H1 (cell line): ENCODE measurements at regions not wholly inside any gene's neighbourhood (a gene's known extent, or its start where the extent isn't known, plus 50 kb on each side); places are given as distances from the start of the nearest gene placed in this dataset.

Source experiments
- CTCF ChIP-seq, 3 experiments: IDR thresholded peaks; 1 replicate in 2 of 3; 2 replicates in 1 of 3; pipeline versions ENCODE4 v1.5.1 to v1.6.1; 2011; ENCODE audit warnings: low read length in 3 of 3, mild to moderate bottlenecking in 3 of 3, inconsistent platforms in 2 of 3, low read depth in 1 of 3, moderate library complexity in 1 of 3; ENCODE audit not compliant: insufficient read depth in 1 of 3; ENCODE audit errors: control extremely low read depth in 1 of 3
- MAX ChIP-seq: IDR thresholded peaks from 2 replicates; pipeline ENCODE4 v1.6.1; 2012; ENCODE audit warnings: inconsistent platforms
- POLR2A ChIP-seq, 2 experiments: IDR thresholded peaks; 1 replicate in 1 of 2; 2 replicates in 1 of 2; pipeline ENCODE4 v1.6.1; 2011; ENCODE audit warnings: low read depth in 2 of 2, low read length in 2 of 2, mild to moderate bottlenecking in 2 of 2; ENCODE audit errors: control extremely low read depth in 1 of 2

- TF ChIP-seq CTCF (IDR thresholded peaks at IDR 0.05; ENCODE audit: control extremely low read depth in 1 of 3, insufficient read depth in 1 of 3, low read depth in 1 of 3, low read length in 3 of 3) (no peak), MAX (no peak), POLR2A (IDR thresholded peaks at IDR 0.05; ENCODE audit: control extremely low read depth in 1 of 2, low read depth in 2 of 2, low read length in 2 of 2) (no peak)
Measured at GRCh38 chr14:76651410-76652055, 109.7 kb upstream of the VASH1 start.
